Neural progenitor cell (in vitro differentiated cells): ENCODE measurements at regions not wholly inside any gene's neighbourhood (a gene's known extent, or its start where the extent isn't known, plus 50 kb on each side); places are given as distances from the start of the nearest gene placed in this dataset.
A peak's percentile ranks its signal among the peaks of the same experiment; 100 is the strongest.

ENCODE experiments used
- DNase-seq: peaks from one replicate; pipeline ENCODE4 v3.0.0-alpha.2; 2016; ENCODE audit warnings: low spot score
- H2AFZ ChIP-seq: fragments of 200-600 bp; sonication (generic); replicated peaks from 2 replicates; pipeline ENCODE4 v1.6.1; 2016; ENCODE audit warnings: antibody characterized with exemption
- H3F3A ChIP-seq: fragments of 200-600 bp; sonication (generic); 2 replicates; pipeline ENCODE4 v1.6.1; 2016; ENCODE audit warnings: antibody characterized with exemption, low read depth
- H3K27ac ChIP-seq: fragments of 200-600 bp; sonication (generic); 2 replicates; pipeline ENCODE4 v1.5.1; 2016; ENCODE audit warnings: mild to moderate bottlenecking
- H3K27me3 ChIP-seq: fragments of 200-600 bp; sonication (generic); 2 replicates; pipeline ENCODE4 v1.6.1; 2016; ENCODE audit warnings: mild to moderate bottlenecking, moderate library complexity
- H3K36me3 ChIP-seq: fragments of 200-600 bp; sonication (generic); 2 replicates; pipeline ENCODE4 v1.5.1; 2016
- H3K4me1 ChIP-seq: fragments of 200-600 bp; sonication (generic); 2 replicates; pipeline ENCODE4 v1.6.1; 2016; ENCODE audit warnings: mixed run types
- H3K4me2 ChIP-seq: fragments of 200-600 bp; sonication (generic); 2 replicates; pipeline ENCODE4 v1.6.1; 2016
- H3K4me3 ChIP-seq: fragments of 200-600 bp; sonication (generic); 2 replicates; pipeline ENCODE4 v1.5.1; 2016
- H3K79me2 ChIP-seq: fragments of 200-600 bp; sonication (generic); 2 replicates; pipeline ENCODE4 v1.6.1; 2016; ENCODE audit warnings: low read depth
- H3K9ac ChIP-seq: fragments of 200-600 bp; sonication (generic); 2 replicates; pipeline ENCODE4 v1.6.1; 2016
- H3K9me3 ChIP-seq: fragments of 200-600 bp; sonication (generic); 2 replicates; pipeline ENCODE4 v1.5.1; 2016; ENCODE audit warnings: low read depth
- H4K20me1 ChIP-seq: fragments of 200-600 bp; sonication (generic); 2 replicates; pipeline ENCODE4 v1.6.1; 2016; ENCODE audit warnings: low read depth
- H3K27ac Mint-ChIP-seq: 3 replicates; pipeline ENCODE4 v1.8.0; 2021; ENCODE audit warnings: mixed read lengths
- H3K27me3 Mint-ChIP-seq: 2 replicates; pipeline ENCODE4 v1.8.0; 2022; ENCODE audit warnings: low read depth, mild to moderate bottlenecking, inconsistent platforms, moderate library complexity, mixed read lengths; ENCODE audit not compliant: insufficient read depth
- H3K36me3 Mint-ChIP-seq: 3 replicates; pipeline ENCODE4 v1.8.0; 2021; ENCODE audit warnings: mixed read lengths
- H3K4me1 Mint-ChIP-seq: 3 replicates; pipeline ENCODE4 v1.8.0; 2021; ENCODE audit warnings: mixed read lengths
- H3K4me3 Mint-ChIP-seq: 3 replicates; pipeline ENCODE4 v1.8.0; 2021; ENCODE audit warnings: mild to moderate bottlenecking, moderate library complexity, mixed read lengths
- H3K9me3 Mint-ChIP-seq: 3 replicates; pipeline ENCODE4 v1.8.0; 2020; ENCODE audit warnings: mixed read lengths
- CTCF ChIP-seq: fragments of 200-600 bp; sonication (generic); IDR thresholded peaks from 2 replicates; pipeline ENCODE4 v1.5.1; 2017; ENCODE audit warnings: antibody characterized with exemption, mild to moderate bottlenecking
- EZH2 ChIP-seq: fragments of 200-600 bp; sonication (generic); IDR thresholded peaks from 2 replicates; pipeline ENCODE4 v1.6.1; 2017; ENCODE audit warnings: antibody characterized with exemption, mild to moderate bottlenecking, moderate library complexity
- EZH2phosphoT487 ChIP-seq: fragments of 200-600 bp; sonication (generic); IDR thresholded peaks from 2 replicates; pipeline ENCODE4 v1.6.1; 2017; ENCODE audit warnings: antibody characterized with exemption

- H3K79me2 ChIP-seq, result no peaks in the 10 kb centered on the region
- no peak overlapping the region for H3K4me2 ChIP-seq
- no peaks in the 10 kb centered on the region for H4K20me1 ChIP-seq
- H3K36me3 ChIP-seq, result no peaks in the 10 kb centered on the region
- no peak for DNase-seq
- no peak overlapping the region for H3K27ac ChIP-seq
- Mint-ChIP-seq H3K9me3 (peaks cover 16% of the 10 kb centered on the region), H3K36me3 (peaks cover 3% of the 10 kb centered on the region), H3K27ac (no peak overlapping the region), H3K4me3 (no peak overlapping the region), H3K4me1 (peaks cover 23% of the 10 kb centered on the region), H3K27me3 (peaks cover 3% of the 10 kb centered on the region)
- no peaks in the 10 kb centered on the region for H3K9me3 ChIP-seq
- TF ChIP-seq EZH2phosphoT487 (no peak), CTCF (no peak), EZH2 (no peak)
- H3K4me1 ChIP-seq, result peaks cover 3% of the 10 kb centered on the region
- no peak overlapping the region for H3K9ac ChIP-seq
- no peaks in the 10 kb centered on the region for H3F3A ChIP-seq
- no peaks in the 10 kb centered on the region for H3K27me3 ChIP-seq
- no peak overlapping the region for H3K4me3 ChIP-seq
- H2AFZ ChIP-seq, result no peak overlapping the region
Measured at GRCh38 chr2:226126104-226126503, 673.5 kb downstream of the IRS1 start.

- no peak overlapping the region for H3K27ac Mint-ChIP-seq
- Histone ChIP-seq H3K4me3 (no peak overlapping the region), H3K4me2 (no peak overlapping the region)
Measured at GRCh38 chr2:226125176-226125883, 674.3 kb downstream of the IRS1 start.

GRCh38 chr2:226124548-226125011 lies 675.0 kb downstream of the IRS1 start:
- H3K4me1 Mint-ChIP-seq, result peaks cover 23% of the 10 kb centered on the region
- peaks cover 3% of the 10 kb centered on the region for H3K4me1 ChIP-seq
- no peak overlapping the region for H3K27ac Mint-ChIP-seq
- peaks cover 3% of the 10 kb centered on the region for H3K36me3 Mint-ChIP-seq
- TF ChIP-seq EZH2phosphoT487 (no peak), EZH2 (no peak), CTCF (no peak)
- no peak overlapping the region for H2AFZ ChIP-seq
- H3K27me3 Mint-ChIP-seq, result peaks cover 3% of the 10 kb centered on the region
- no peak overlapping the region for H3K4me3 Mint-ChIP-seq
- no peak overlapping the region for H3K27ac ChIP-seq
- H3K9ac ChIP-seq, result no peak overlapping the region
- peaks cover 16% of the 10 kb centered on the region for H3K9me3 Mint-ChIP-seq
- H3F3A ChIP-seq, result no peaks in the 10 kb centered on the region
- no peak overlapping the region for H3K4me2 ChIP-seq
- no peaks in the 10 kb centered on the region for H3K27me3 ChIP-seq
- H4K20me1 ChIP-seq, result no peaks in the 10 kb centered on the region
- H3K9me3 ChIP-seq, result no peaks in the 10 kb centered on the region
- H3K36me3 ChIP-seq, result no peaks in the 10 kb centered on the region
- no peak overlapping the region for H3K4me3 ChIP-seq
- DNase-seq, result peak; percentile 33
- H3K79me2 ChIP-seq, result no peaks in the 10 kb centered on the region

More at GRCh38 chr2:226125176-226125883, 674.3 kb downstream of the IRS1 start:
- peaks cover 3% of the 10 kb centered on the region for H3K27me3 Mint-ChIP-seq
- H3K27me3 ChIP-seq, result no peaks in the 10 kb centered on the region
- no peak for TF ChIP-seq EZH2
- no peak for TF ChIP-seq EZH2phosphoT487
- no peak for TF ChIP-seq CTCF
- H3K36me3 Mint-ChIP-seq, result peaks cover 3% of the 10 kb centered on the region
- no peak overlapping the region for H2AFZ ChIP-seq
- H3K4me3 Mint-ChIP-seq, result no peak overlapping the region
- H3K9ac ChIP-seq, result no peak overlapping the region
- no peaks in the 10 kb centered on the region for H3K79me2 ChIP-seq
- H4K20me1 ChIP-seq, result no peaks in the 10 kb centered on the region
- no peak for DNase-seq
- H3K4me1 Mint-ChIP-seq, result peaks cover 23% of the 10 kb centered on the region
- H3K9me3 ChIP-seq, result no peaks in the 10 kb centered on the region
- peaks cover 3% of the 10 kb centered on the region for H3K4me1 ChIP-seq
- H3K27ac ChIP-seq, result no peak overlapping the region
- no peaks in the 10 kb centered on the region for H3K36me3 ChIP-seq
- peaks cover 16% of the 10 kb centered on the region for H3K9me3 Mint-ChIP-seq
- no peaks in the 10 kb centered on the region for H3F3A ChIP-seq
